ENCODE measurements at regions not wholly inside any gene's neighbourhood (a gene's known extent, or its start where the extent isn't known, plus 50 kb on each side); places are given as distances from the start of the nearest gene placed in this dataset.

GRCh38 chr5:98639274-98639673 is 134.2 kb upstream of the RGMB start:
- no peak for ATAC-seq (ENCODE audit: low read depth)
- Histone ChIP-seq H2AFZ (ENCODE audit: insufficient read depth, low read depth, low read length, poor library complexity, severe bottlenecking) (no peak overlapping the region), H3K9me3 (ENCODE audit: control extremely low read depth in 1 of 3, control insufficient read depth in 2 of 3, insufficient read depth in 1 of 3, low read length in 2 of 3) (no peaks in the 10 kb centered on the region), H3K4me3 (ENCODE audit: control extremely low read depth in 1 of 5, extremely low read depth in 1 of 5, insufficient read depth in 1 of 5, low read depth in 2 of 5, low read length in 4 of 5) (no peak overlapping the region), H4K20me1 (ENCODE audit: control insufficient read depth, insufficient read depth, low read length, poor library complexity, severe bottlenecking) (no peaks in the 10 kb centered on the region), H3K79me2 (ENCODE audit: control insufficient read depth, insufficient read depth, low read length) (no peaks in the 10 kb centered on the region), H3K27ac (ENCODE audit: low read length in 2 of 2) (no peak overlapping the region), H3K4me2 (replicated peaks; ENCODE audit: low read depth, low read length, poor library complexity, severe bottlenecking) (no peak overlapping the region), H3K9ac (ENCODE audit: low read length) (no peak overlapping the region), H3K4me1 (ENCODE audit: control insufficient read depth in 2 of 2, insufficient read depth in 2 of 2, low read length in 2 of 2) (no peaks in the 10 kb centered on the region), H3K36me3 (replicated peaks in 1 of 2; ENCODE audit: control extremely low read depth in 1 of 2, control insufficient read depth in 1 of 2, extremely low read depth in 1 of 2, insufficient read depth in 2 of 2, low read length in 1 of 2) (no peaks in the 10 kb centered on the region), H3K27me3 (replicated peaks in 1 of 4; ENCODE audit: control extremely low read depth in 1 of 4, control insufficient read depth in 3 of 4, insufficient read depth in 4 of 4, low read length in 3 of 4) (no peaks in the 10 kb centered on the region)
- WGBS (ENCODE audit: insufficient coverage) = 96% methylated on average over 2 of the region's 2 CpGs
- H3K27me3 Mint-ChIP-seq = no peaks in the 10 kb centered on the region
- no peaks in the 10 kb centered on the region for H3K9me3 Mint-ChIP-seq (ENCODE audit: insufficient read depth)
- POLR2A ChIA-PET = no interaction called here
- intact Hi-C loops (cut with micrococcal nuclease) = no loop called here
- no peaks in the 10 kb centered on the region for H3K4me1 Mint-ChIP-seq
- no peak overlapping the region for H3K27ac Mint-ChIP-seq
- TF ChIP-seq EZH2 (IDR thresholded peaks at IDR 0.05; ENCODE audit: borderline replicate concordance, insufficient read depth, low read depth, low read length, poor library complexity, severe bottlenecking) (no peak), CTCF (IDR thresholded peaks at IDR 0.05) (no peak)
- DNase-seq = no peak
- CTCF ChIA-PET = no interaction called here
- H3K4me3 Mint-ChIP-seq = no peak overlapping the region

- POLR2A ChIA-PET = no interaction called here
- H4K20me1 ChIP-seq (ENCODE audit: control insufficient read depth, insufficient read depth, low read length, poor library complexity, severe bottlenecking) = no peaks in the 10 kb centered on the region
- no peak for ATAC-seq (ENCODE audit: low read depth)
- Mint-ChIP-seq H3K27ac (no peak overlapping the region), H3K9me3 (ENCODE audit: insufficient read depth) (no peaks in the 10 kb centered on the region), H3K4me1 (no peaks in the 10 kb centered on the region), H3K4me3 (no peak overlapping the region), H3K27me3 (no peaks in the 10 kb centered on the region)
- no peak overlapping the region for H2AFZ ChIP-seq (ENCODE audit: insufficient read depth, low read depth, low read length, poor library complexity, severe bottlenecking)
- no peak overlapping the region for H3K4me2 ChIP-seq (replicated peaks; ENCODE audit: low read depth, low read length, poor library complexity, severe bottlenecking)
- no peak for DNase-seq
- H3K4me3 ChIP-seq (ENCODE audit: control extremely low read depth in 1 of 5, extremely low read depth in 1 of 5, insufficient read depth in 1 of 5, low read depth in 2 of 5, low read length in 4 of 5) = no peak overlapping the region
- no peaks in the 10 kb centered on the region for H3K36me3 ChIP-seq (replicated peaks in 1 of 2; ENCODE audit: control extremely low read depth in 1 of 2, control insufficient read depth in 1 of 2, extremely low read depth in 1 of 2, insufficient read depth in 2 of 2, low read length in 1 of 2)
- 83% methylated on average over 1 of the region's 1 CpG for WGBS (ENCODE audit: insufficient coverage)
- H3K4me1 ChIP-seq (ENCODE audit: control insufficient read depth in 2 of 2, insufficient read depth in 2 of 2, low read length in 2 of 2) = no peaks in the 10 kb centered on the region
- no peaks in the 10 kb centered on the region for H3K9me3 ChIP-seq (ENCODE audit: control extremely low read depth in 1 of 3, control insufficient read depth in 2 of 3, insufficient read depth in 1 of 3, low read length in 2 of 3)
- TF ChIP-seq CTCF (IDR thresholded peaks at IDR 0.05) = no peak
- intact Hi-C loops (cut with micrococcal nuclease) = no loop called here
- no peak overlapping the region for H3K27ac ChIP-seq (ENCODE audit: low read length in 2 of 2)
- no peak overlapping the region for H3K9ac ChIP-seq (ENCODE audit: low read length)
- H3K79me2 ChIP-seq (ENCODE audit: control insufficient read depth, insufficient read depth, low read length) = no peaks in the 10 kb centered on the region
- CTCF ChIA-PET = no interaction called here
- no peaks in the 10 kb centered on the region for H3K27me3 ChIP-seq (replicated peaks in 1 of 4; ENCODE audit: control extremely low read depth in 1 of 4, control insufficient read depth in 3 of 4, insufficient read depth in 4 of 4, low read length in 3 of 4)
Observed at GRCh38 chr5:98641671-98642070, 131.8 kb upstream of the RGMB start.
